ENCODE measurements at regions not wholly inside any gene's neighbourhood (a gene's known extent, or its start where the extent isn't known, plus 50 kb on each side); places are given as distances from the start of the nearest gene placed in this dataset.
"Not testable (repeated sequence)": the region's sequence is repeated elsewhere in the genome, so short reads cannot be mapped to it uniquely, and the experiment has no call there.

- no peak for DNase-seq (ENCODE audit: low read depth)
These were observed 50.5 kb upstream of the PRNP start for GRCh38 chr20:4635781-4636180.

GRCh38 chr20:4635342-4635741 is 50.9 kb upstream of the PRNP start:
- no peak for DNase-seq (ENCODE audit: low read depth)

GRCh38 chr20:4633780-4634179 is 52.5 kb upstream of the PRNP start:
- DNase-seq (ENCODE audit: low read depth), result peak; percentile 48

GRCh38 chr20:4633379-4633778 is 52.9 kb upstream of the PRNP start:
- no peak for DNase-seq (ENCODE audit: low read depth)

- no peak for DNase-seq (ENCODE audit: low read depth)
These were observed 53.4 kb upstream of the PRNP start for GRCh38 chr20:4632876-4633275.

- no peak for DNase-seq (ENCODE audit: low read depth)
These were observed 60.0 kb upstream of the PRNP start for GRCh38 chr20:4626228-4626627.

- no peak for DNase-seq (ENCODE audit: low read depth)
These were observed 60.6 kb upstream of the PRNP start for GRCh38 chr20:4625687-4626086.

- DNase-seq (ENCODE audit: low read depth), result not testable (repeated sequence)
These were observed 61.5 kb upstream of the PRNP start for GRCh38 chr20:4624675-4625336.

GRCh38 chr20:4619144-4619543 is 67.1 kb upstream of the PRNP start:
- DNase-seq (ENCODE audit: low read depth), result not testable (repeated sequence)

- no peak for DNase-seq (ENCODE audit: low read depth)
These were observed 68.8 kb upstream of the PRNP start for GRCh38 chr20:4617484-4617883.

- no peak for DNase-seq (ENCODE audit: low read depth)
These were observed 69.2 kb upstream of the PRNP start for GRCh38 chr20:4617019-4617418.

- no peak for DNase-seq (ENCODE audit: low read depth)
These were observed 72.3 kb upstream of the PRNP start for GRCh38 chr20:4613718-4614620.

GRCh38 chr20:4613184-4613583 is 73.1 kb upstream of the PRNP start:
- no peak for DNase-seq (ENCODE audit: low read depth)

GRCh38 chr20:4610871-4611270 is 75.4 kb upstream of the PRNP start:
- no peak for DNase-seq (ENCODE audit: low read depth)

- no peak for DNase-seq (ENCODE audit: low read depth)
These were observed 76.7 kb upstream of the PRNP start for GRCh38 chr20:4609511-4609910.

GRCh38 chr20:4608861-4609260 is 77.4 kb upstream of the PRNP start:
- DNase-seq (ENCODE audit: low read depth), result no peak

- DNase-seq (ENCODE audit: low read depth), result peak; percentile 37
These were observed 79.0 kb upstream of the PRNP start for GRCh38 chr20:4607287-4607713.

- no peak for DNase-seq (ENCODE audit: low read depth)
These were observed 80.2 kb upstream of the PRNP start for GRCh38 chr20:4606051-4606450.

GRCh38 chr20:4605166-4605565 is 81.1 kb upstream of the PRNP start:
- no peak for DNase-seq (ENCODE audit: low read depth)

- no peak for DNase-seq (ENCODE audit: low read depth)
These were observed 81.7 kb upstream of the PRNP start for GRCh38 chr20:4604580-4604979.

GRCh38 chr20:4603724-4604123 is 82.5 kb upstream of the PRNP start:
- DNase-seq (ENCODE audit: low read depth), result no peak

- DNase-seq (ENCODE audit: low read depth), result no peak
These were observed 84.0 kb upstream of the PRNP start for GRCh38 chr20:4602297-4602631.

- DNase-seq (ENCODE audit: low read depth), result no peak
These were observed 84.5 kb upstream of the PRNP start for GRCh38 chr20:4601630-4602296.
